GM23338 (cell line): ENCODE measurements at regions not wholly inside any gene's neighbourhood (a gene's known extent, or its start where the extent isn't known, plus 50 kb on each side); places are given as distances from the start of the nearest gene placed in this dataset.

ENCODE experiments used
- ATAC-seq: fragments of 200-7000 bp; cut with Tn5 transposase; 3 replicates; pipeline ENCODE4 v1.9.1; 2020
- DNase-seq: peaks from one replicate; pipeline ENCODE4 v3.0.0-alpha.2; 2015; ENCODE audit warnings: low spot score
- H2AFZ ChIP-seq: fragments of 200-600 bp; sonication (generic); 2 replicates; pipeline ENCODE4 v1.8.0; 2016; ENCODE audit warnings: antibody characterized with exemption, mild to moderate bottlenecking, moderate library complexity
- H3F3A ChIP-seq: fragments of 200-600 bp; sonication (generic); replicated peaks from 2 replicates; pipeline ENCODE4 v1.8.0; 2017; ENCODE audit warnings: antibody characterized with exemption, mixed run types, low read depth
- H3K27ac ChIP-seq: fragments of 200-600 bp; sonication (generic); 2 replicates; pipeline ENCODE4 v1.6.1; 2016; ENCODE audit warnings: low read depth
- H3K27me3 ChIP-seq: fragments of 200-600 bp; sonication (generic); 2 replicates; pipeline ENCODE4 v1.8.0; 2016; ENCODE audit warnings: mild to moderate bottlenecking, mixed run types, moderate library complexity; ENCODE audit not compliant: insufficient read depth
- H3K36me3 ChIP-seq: fragments of 200-600 bp; sonication (generic); 2 replicates; pipeline ENCODE4 v1.8.0; 2016; ENCODE audit warnings: mild to moderate bottlenecking; ENCODE audit not compliant: insufficient read depth
- H3K4me1 ChIP-seq: fragments of 200-600 bp; sonication (generic); 2 replicates; pipeline ENCODE4 v1.8.0; 2016; ENCODE audit warnings: mild to moderate bottlenecking, moderate library complexity; ENCODE audit not compliant: insufficient read depth
- H3K4me2 ChIP-seq: fragments of 200-600 bp; sonication (generic); 2 replicates; pipeline ENCODE4 v1.7.1; 2017; ENCODE audit warnings: mixed run types
- H3K4me3 ChIP-seq: fragments of 200-600 bp; sonication (generic); 2 replicates; pipeline ENCODE4 v1.6.1; 2016; ENCODE audit warnings: mixed run types
- H3K79me2 ChIP-seq: fragments of 200-600 bp; sonication (generic); replicated peaks from 2 replicates; pipeline ENCODE4 v1.8.0; 2017; ENCODE audit warnings: mild to moderate bottlenecking; ENCODE audit not compliant: insufficient read depth
- H3K9me2 ChIP-seq: fragments of 200-600 bp; sonication (generic); 2 replicates; pipeline ENCODE4 v1.8.0; 2017; ENCODE audit not compliant: insufficient read depth
- H4K20me1 ChIP-seq: fragments of 200-600 bp; sonication (generic); replicated peaks from 2 replicates; pipeline ENCODE4 v1.8.0; 2017; ENCODE audit warnings: mild to moderate bottlenecking; ENCODE audit not compliant: insufficient read depth
- H3K27ac Mint-ChIP-seq: 2 replicates; pipeline ENCODE4 v1.8.0; 2020; ENCODE audit warnings: inconsistent platforms, mild to moderate bottlenecking, moderate library complexity, mixed read lengths
- H3K27me3 Mint-ChIP-seq: 3 replicates; pipeline ENCODE4 v1.8.0; 2022; ENCODE audit warnings: low read depth, mild to moderate bottlenecking, moderate library complexity, mixed read lengths, inconsistent platforms; ENCODE audit not compliant: insufficient read depth, poor library complexity
- H3K36me3 Mint-ChIP-seq: 3 replicates; pipeline ENCODE4 v1.8.0; 2021; ENCODE audit warnings: low read depth, mild to moderate bottlenecking, inconsistent platforms, moderate library complexity, mixed read lengths
- H3K4me1 Mint-ChIP-seq: 3 replicates; pipeline ENCODE4 v1.8.0; 2020; ENCODE audit warnings: mild to moderate bottlenecking, inconsistent platforms, mixed read lengths
- H3K4me3 Mint-ChIP-seq: 3 replicates; pipeline ENCODE4 v1.8.0; 2021; ENCODE audit warnings: moderate library complexity, mild to moderate bottlenecking, inconsistent platforms, mixed read lengths
- H3K9me3 Mint-ChIP-seq: 3 replicates; pipeline ENCODE4 v1.8.0; 2020; ENCODE audit warnings: moderate library complexity, mild to moderate bottlenecking, inconsistent platforms, mixed read lengths
- CREB1 ChIP-seq: fragments of 250-450 bp; sonication (Bioruptor Pico); IDR thresholded peaks from 2 replicates; pipeline ENCODE4 v1.5.0; 2020; ENCODE audit warnings: low read depth, mild to moderate bottlenecking, moderate library complexity
- EZH2 ChIP-seq: fragments of 200-600 bp; sonication (generic); IDR thresholded peaks from one replicate; pipeline ENCODE4 v1.8.0; 2017; ENCODE audit warnings: antibody characterized with exemption, mild to moderate bottlenecking, low read depth; ENCODE audit not compliant: unreplicated experiment
- EZH2phosphoT487 ChIP-seq: fragments of 200-600 bp; sonication (generic); IDR thresholded peaks from one replicate; pipeline ENCODE4 v1.8.1; 2018; ENCODE audit warnings: antibody characterized with exemption; ENCODE audit not compliant: unreplicated experiment
- JUNB ChIP-seq: IDR thresholded peaks from one replicate; pipeline ENCODE4 v1.6.1; 2016; ENCODE audit warnings: antibody characterized with exemption; ENCODE audit not compliant: unreplicated experiment
- NANOG ChIP-seq: IDR thresholded peaks from 2 replicates; pipeline ENCODE4 v1.6.1; 2016; ENCODE audit warnings: antibody characterized with exemption, borderline replicate concordance
- POLR2AphosphoS5 ChIP-seq: IDR thresholded peaks from 2 replicates; pipeline ENCODE4 v1.6.1; 2016; ENCODE audit warnings: antibody characterized with exemption, low read depth
- STAT1 ChIP-seq: IDR thresholded peaks from one replicate; pipeline ENCODE4 v1.6.1; 2016; ENCODE audit warnings: antibody characterized with exemption; ENCODE audit not compliant: unreplicated experiment
- ZNF114 ChIP-seq: fragments of 250-450 bp; sonication (Bioruptor Pico); IDR thresholded peaks from 2 replicates; pipeline ENCODE4 v1.5.0; 2020; ENCODE audit warnings: mild to moderate bottlenecking, moderate library complexity
- ZNF331 ChIP-seq: fragments of 250-450 bp; sonication (Bioruptor Pico); IDR thresholded peaks from 2 replicates; pipeline ENCODE4 v1.5.0; 2020; ENCODE audit warnings: low read depth, mild to moderate bottlenecking, moderate library complexity
- TF ChIP-seq, protein P1 (sequence below): IDR thresholded peaks from one replicate; pipeline ENCODE4 v1.6.1; 2018; ENCODE audit warnings: antibody characterized with exemption; ENCODE audit not compliant: unreplicated experiment
- TF ChIP-seq, protein P2 (sequence below): IDR thresholded peaks from 2 replicates; pipeline ENCODE4 v1.6.1; 2016; ENCODE audit warnings: antibody characterized with exemption
- TF ChIP-seq, protein P3 (sequence below): fragments of 250-450 bp; sonication (Bioruptor Pico); IDR thresholded peaks from 2 replicates; pipeline ENCODE4 v1.5.0; 2020; ENCODE audit warnings: mild to moderate bottlenecking, moderate library complexity
- TF ChIP-seq, protein P4 (sequence below), 2 experiments: fragments of 200-600 bp in 1 of 2; sonication (generic) in 1 of 2; conservative IDR thresholded peaks; 2 replicates each; pipeline versions ENCODE4 v1.5.1 to v1.6.1; 2016 to 2017; ENCODE audit warnings: antibody characterized with exemption in 2 of 2, low read depth in 2 of 2, mild to moderate bottlenecking in 2 of 2, moderate library complexity in 1 of 2

DNA sequence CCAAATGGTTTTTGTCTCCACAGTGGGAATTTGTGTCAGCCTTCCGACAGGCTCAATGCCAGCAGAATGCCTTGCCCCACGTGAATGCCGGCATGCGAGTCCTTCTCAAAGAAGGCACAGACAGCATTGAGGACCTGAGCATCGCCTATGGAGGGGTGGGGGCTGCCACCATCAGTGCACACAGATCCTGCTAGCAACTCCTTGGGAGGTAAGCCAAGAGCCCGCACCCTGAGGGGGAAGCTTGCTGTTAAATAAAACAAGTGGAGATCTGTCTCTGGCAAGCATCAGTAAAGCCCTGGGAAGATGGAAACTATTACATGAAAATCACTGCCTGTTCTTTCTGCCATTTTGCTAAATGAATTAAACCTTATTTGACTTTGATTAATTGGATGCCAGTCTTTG, 67.5 kb upstream of the BZW1 start:
- no peaks in the 10 kb centered on the region for H3K36me3 Mint-ChIP-seq
- H3K27me3 Mint-ChIP-seq = peaks cover 4% of the 10 kb centered on the region
- Histone ChIP-seq H3K4me1 (no peaks in the 10 kb centered on the region), H4K20me1 (no peaks in the 10 kb centered on the region), H3K36me3 (no peaks in the 10 kb centered on the region), H2AFZ (no peak overlapping the region), H3K79me2 (no peaks in the 10 kb centered on the region), H3K4me2 (no peak overlapping the region), H3K9me2 (no peaks in the 10 kb centered on the region), H3K27me3 (no peaks in the 10 kb centered on the region), H3F3A (no peaks in the 10 kb centered on the region), H3K4me3 (no peak overlapping the region), H3K27ac (no peak overlapping the region)
- DNase-seq = no peak
- H3K27ac Mint-ChIP-seq = no peak overlapping the region
- no peak overlapping the region for H3K4me3 Mint-ChIP-seq
- peaks cover 18% of the 10 kb centered on the region for H3K4me1 Mint-ChIP-seq
- TF ChIP-seq, protein P1, sequence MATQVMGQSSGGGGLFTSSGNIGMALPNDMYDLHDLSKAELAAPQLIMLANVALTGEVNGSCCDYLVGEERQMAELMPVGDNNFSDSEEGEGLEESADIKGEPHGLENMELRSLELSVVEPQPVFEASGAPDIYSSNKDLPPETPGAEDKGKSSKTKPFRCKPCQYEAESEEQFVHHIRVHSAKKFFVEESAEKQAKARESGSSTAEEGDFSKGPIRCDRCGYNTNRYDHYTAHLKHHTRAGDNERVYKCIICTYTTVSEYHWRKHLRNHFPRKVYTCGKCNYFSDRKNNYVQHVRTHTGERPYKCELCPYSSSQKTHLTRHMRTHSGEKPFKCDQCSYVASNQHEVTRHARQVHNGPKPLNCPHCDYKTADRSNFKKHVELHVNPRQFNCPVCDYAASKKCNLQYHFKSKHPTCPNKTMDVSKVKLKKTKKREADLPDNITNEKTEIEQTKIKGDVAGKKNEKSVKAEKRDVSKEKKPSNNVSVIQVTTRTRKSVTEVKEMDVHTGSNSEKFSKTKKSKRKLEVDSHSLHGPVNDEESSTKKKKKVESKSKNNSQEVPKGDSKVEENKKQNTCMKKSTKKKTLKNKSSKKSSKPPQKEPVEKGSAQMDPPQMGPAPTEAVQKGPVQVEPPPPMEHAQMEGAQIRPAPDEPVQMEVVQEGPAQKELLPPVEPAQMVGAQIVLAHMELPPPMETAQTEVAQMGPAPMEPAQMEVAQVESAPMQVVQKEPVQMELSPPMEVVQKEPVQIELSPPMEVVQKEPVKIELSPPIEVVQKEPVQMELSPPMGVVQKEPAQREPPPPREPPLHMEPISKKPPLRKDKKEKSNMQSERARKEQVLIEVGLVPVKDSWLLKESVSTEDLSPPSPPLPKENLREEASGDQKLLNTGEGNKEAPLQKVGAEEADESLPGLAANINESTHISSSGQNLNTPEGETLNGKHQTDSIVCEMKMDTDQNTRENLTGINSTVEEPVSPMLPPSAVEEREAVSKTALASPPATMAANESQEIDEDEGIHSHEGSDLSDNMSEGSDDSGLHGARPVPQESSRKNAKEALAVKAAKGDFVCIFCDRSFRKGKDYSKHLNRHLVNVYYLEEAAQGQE = no peak
- no peak for TF ChIP-seq STAT1
- no peak for TF ChIP-seq ZNF114 (CRISPR knock-in tag)
- TF ChIP-seq, protein P2, sequence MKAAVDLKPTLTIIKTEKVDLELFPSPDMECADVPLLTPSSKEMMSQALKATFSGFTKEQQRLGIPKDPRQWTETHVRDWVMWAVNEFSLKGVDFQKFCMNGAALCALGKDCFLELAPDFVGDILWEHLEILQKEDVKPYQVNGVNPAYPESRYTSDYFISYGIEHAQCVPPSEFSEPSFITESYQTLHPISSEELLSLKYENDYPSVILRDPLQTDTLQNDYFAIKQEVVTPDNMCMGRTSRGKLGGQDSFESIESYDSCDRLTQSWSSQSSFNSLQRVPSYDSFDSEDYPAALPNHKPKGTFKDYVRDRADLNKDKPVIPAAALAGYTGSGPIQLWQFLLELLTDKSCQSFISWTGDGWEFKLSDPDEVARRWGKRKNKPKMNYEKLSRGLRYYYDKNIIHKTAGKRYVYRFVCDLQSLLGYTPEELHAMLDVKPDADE = no peak
- no peak for TF ChIP-seq EZH2
- TF ChIP-seq NANOG = no peak
- no peak for TF ChIP-seq ZNF331 (CRISPR knock-in tag)
- TF ChIP-seq, protein P3, sequence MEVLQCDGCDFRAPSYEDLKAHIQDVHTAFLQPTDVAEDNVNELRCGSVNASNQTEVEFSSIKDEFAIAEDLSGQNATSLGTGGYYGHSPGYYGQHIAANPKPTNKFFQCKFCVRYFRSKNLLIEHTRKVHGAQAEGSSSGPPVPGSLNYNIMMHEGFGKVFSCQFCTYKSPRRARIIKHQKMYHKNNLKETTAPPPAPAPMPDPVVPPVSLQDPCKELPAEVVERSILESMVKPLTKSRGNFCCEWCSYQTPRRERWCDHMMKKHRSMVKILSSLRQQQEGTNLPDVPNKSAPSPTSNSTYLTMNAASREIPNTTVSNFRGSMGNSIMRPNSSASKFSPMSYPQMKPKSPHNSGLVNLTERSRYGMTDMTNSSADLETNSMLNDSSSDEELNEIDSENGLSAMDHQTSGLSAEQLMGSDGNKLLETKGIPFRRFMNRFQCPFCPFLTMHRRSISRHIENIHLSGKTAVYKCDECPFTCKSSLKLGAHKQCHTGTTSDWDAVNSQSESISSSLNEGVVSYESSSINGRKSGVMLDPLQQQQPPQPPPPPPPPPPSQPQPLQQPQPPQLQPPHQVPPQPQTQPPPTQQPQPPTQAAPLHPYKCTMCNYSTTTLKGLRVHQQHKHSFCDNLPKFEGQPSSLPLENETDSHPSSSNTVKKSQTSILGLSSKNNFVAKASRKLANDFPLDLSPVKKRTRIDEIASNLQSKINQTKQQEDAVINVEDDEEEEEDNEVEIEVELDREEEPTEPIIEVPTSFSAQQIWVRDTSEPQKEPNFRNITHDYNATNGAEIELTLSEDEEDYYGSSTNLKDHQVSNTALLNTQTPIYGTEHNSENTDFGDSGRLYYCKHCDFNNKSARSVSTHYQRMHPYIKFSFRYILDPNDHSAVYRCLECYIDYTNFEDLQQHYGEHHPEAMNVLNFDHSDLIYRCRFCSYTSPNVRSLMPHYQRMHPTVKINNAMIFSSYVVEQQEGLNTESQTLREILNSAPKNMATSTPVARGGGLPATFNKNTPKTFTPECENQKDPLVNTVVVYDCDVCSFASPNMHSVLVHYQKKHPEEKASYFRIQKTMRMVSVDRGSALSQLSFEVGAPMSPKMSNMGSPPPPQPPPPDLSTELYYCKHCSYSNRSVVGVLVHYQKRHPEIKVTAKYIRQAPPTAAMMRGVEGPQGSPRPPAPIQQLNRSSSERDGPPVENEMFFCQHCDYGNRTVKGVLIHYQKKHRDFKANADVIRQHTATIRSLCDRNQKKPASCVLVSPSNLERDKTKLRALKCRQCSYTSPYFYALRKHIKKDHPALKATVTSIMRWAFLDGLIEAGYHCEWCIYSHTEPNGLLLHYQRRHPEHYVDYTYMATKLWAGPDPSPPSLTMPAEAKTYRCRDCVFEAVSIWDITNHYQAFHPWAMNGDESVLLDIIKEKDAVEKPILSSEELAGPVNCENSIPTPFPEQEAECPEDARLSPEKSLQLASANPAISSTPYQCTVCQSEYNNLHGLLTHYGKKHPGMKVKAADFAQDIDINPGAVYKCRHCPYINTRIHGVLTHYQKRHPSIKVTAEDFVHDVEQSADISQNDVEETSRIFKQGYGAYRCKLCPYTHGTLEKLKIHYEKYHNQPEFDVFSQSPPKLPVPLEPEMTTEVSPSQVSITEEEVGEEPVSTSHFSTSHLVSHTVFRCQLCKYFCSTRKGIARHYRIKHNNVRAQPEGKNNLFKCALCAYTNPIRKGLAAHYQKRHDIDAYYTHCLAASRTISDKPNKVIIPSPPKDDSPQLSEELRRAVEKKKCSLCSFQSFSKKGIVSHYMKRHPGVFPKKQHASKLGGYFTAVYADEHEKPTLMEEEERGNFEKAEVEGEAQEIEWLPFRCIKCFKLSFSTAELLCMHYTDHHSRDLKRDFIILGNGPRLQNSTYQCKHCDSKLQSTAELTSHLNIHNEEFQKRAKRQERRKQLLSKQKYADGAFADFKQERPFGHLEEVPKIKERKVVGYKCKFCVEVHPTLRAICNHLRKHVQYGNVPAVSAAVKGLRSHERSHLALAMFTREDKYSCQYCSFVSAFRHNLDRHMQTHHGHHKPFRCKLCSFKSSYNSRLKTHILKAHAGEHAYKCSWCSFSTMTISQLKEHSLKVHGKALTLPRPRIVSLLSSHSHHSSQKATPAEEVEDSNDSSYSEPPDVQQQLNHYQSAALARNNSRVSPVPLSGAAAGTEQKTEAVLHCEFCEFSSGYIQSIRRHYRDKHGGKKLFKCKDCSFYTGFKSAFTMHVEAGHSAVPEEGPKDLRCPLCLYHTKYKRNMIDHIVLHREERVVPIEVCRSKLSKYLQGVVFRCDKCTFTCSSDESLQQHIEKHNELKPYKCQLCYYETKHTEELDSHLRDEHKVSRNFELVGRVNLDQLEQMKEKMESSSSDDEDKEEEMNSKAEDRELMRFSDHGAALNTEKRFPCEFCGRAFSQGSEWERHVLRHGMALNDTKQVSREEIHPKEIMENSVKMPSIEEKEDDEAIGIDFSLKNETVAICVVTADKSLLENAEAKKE (CRISPR knock-in tag) = no peak
- TF ChIP-seq, protein P4, sequence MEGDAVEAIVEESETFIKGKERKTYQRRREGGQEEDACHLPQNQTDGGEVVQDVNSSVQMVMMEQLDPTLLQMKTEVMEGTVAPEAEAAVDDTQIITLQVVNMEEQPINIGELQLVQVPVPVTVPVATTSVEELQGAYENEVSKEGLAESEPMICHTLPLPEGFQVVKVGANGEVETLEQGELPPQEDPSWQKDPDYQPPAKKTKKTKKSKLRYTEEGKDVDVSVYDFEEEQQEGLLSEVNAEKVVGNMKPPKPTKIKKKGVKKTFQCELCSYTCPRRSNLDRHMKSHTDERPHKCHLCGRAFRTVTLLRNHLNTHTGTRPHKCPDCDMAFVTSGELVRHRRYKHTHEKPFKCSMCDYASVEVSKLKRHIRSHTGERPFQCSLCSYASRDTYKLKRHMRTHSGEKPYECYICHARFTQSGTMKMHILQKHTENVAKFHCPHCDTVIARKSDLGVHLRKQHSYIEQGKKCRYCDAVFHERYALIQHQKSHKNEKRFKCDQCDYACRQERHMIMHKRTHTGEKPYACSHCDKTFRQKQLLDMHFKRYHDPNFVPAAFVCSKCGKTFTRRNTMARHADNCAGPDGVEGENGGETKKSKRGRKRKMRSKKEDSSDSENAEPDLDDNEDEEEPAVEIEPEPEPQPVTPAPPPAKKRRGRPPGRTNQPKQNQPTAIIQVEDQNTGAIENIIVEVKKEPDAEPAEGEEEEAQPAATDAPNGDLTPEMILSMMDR (conservative IDR thresholded peaks at IDR 0.05; ENCODE audit: low read depth in 2 of 2) = no peak
- TF ChIP-seq CREB1 = no peak
- TF ChIP-seq EZH2phosphoT487 = no peak
- no peak for TF ChIP-seq POLR2AphosphoS5
- TF ChIP-seq JUNB = no peak
- no peaks in the 10 kb centered on the region for H3K9me3 Mint-ChIP-seq
- no peak for ATAC-seq
